ENCODE measurements at regions not wholly inside any gene's neighbourhood (a gene's known extent, or its start where the extent isn't known, plus 50 kb on each side); places are given as distances from the start of the nearest gene placed in this dataset.

GRCh38 chr3:159859424-159859823, 129.2 kb upstream of the IL12A start:
- Histone ChIP-seq H3K9me3 (ENCODE audit: low read depth, low read length) (no peaks in the 10 kb centered on the region), H3K4me1 (ENCODE audit: insufficient read depth, low read length) (peaks cover 23% of the 10 kb centered on the region), H3K27me3 (ENCODE audit: insufficient read depth, low read length) (no peaks in the 10 kb centered on the region), H3K4me3 (ENCODE audit: low read length) (no peak overlapping the region)

GRCh38 chr3:159859836-159860235, 128.8 kb upstream of the IL12A start:
- no peak overlapping the region for H3K4me3 ChIP-seq (ENCODE audit: low read length)
- H3K9me3 ChIP-seq (ENCODE audit: low read depth, low read length), result no peaks in the 10 kb centered on the region
- no peaks in the 10 kb centered on the region for H3K27me3 ChIP-seq (ENCODE audit: insufficient read depth, low read length)
- H3K4me1 ChIP-seq (ENCODE audit: insufficient read depth, low read length), result peaks cover 23% of the 10 kb centered on the region

- Histone ChIP-seq H3K9me3 (ENCODE audit: low read depth, low read length) (no peaks in the 10 kb centered on the region), H3K27me3 (ENCODE audit: insufficient read depth, low read length) (no peaks in the 10 kb centered on the region), H3K4me1 (ENCODE audit: insufficient read depth, low read length) (peaks cover 23% of the 10 kb centered on the region), H3K4me3 (ENCODE audit: low read length) (no peak overlapping the region)
Observed at GRCh38 chr3:159860269-159861116, 128.1 kb upstream of the IL12A start.

- Histone ChIP-seq H3K4me3 (ENCODE audit: low read length) (no peak overlapping the region), H3K9me3 (ENCODE audit: low read depth, low read length) (no peaks in the 10 kb centered on the region), H3K4me1 (ENCODE audit: insufficient read depth, low read length) (peaks cover 22% of the 10 kb centered on the region), H3K27me3 (ENCODE audit: insufficient read depth, low read length) (no peaks in the 10 kb centered on the region)
Observed at GRCh38 chr3:159861369-159861987, 127.2 kb upstream of the IL12A start.

- Histone ChIP-seq H3K4me1 (ENCODE audit: insufficient read depth, low read length) (peaks cover 15% of the 10 kb centered on the region), H3K27me3 (ENCODE audit: insufficient read depth, low read length) (no peaks in the 10 kb centered on the region), H3K9me3 (ENCODE audit: low read depth, low read length) (no peaks in the 10 kb centered on the region), H3K4me3 (ENCODE audit: low read length) (no peak overlapping the region)
Observed at GRCh38 chr3:159865041-159865579, 123.5 kb upstream of the IL12A start.

GRCh38 chr3:159866201-159866746, 122.4 kb upstream of the IL12A start:
- no peaks in the 10 kb centered on the region for H3K27me3 ChIP-seq (ENCODE audit: insufficient read depth, low read length)
- no peaks in the 10 kb centered on the region for H3K9me3 ChIP-seq (ENCODE audit: low read depth, low read length)
- no peak overlapping the region for H3K4me3 ChIP-seq (ENCODE audit: low read length)
- H3K4me1 ChIP-seq (ENCODE audit: insufficient read depth, low read length), result peaks cover 5% of the 10 kb centered on the region

- no peak overlapping the region for H3K4me3 ChIP-seq (ENCODE audit: low read length)
- no peaks in the 10 kb centered on the region for H3K4me1 ChIP-seq (ENCODE audit: insufficient read depth, low read length)
- H3K9me3 ChIP-seq (ENCODE audit: low read depth, low read length), result no peaks in the 10 kb centered on the region
Observed at GRCh38 chr3:159867372-159867771, 121.3 kb upstream of the IL12A start.

GRCh38 chr3:159870723-159871122, 117.9 kb upstream of the IL12A start:
- H3K4me3 ChIP-seq (ENCODE audit: low read length), result no peak overlapping the region
- no peaks in the 10 kb centered on the region for H3K4me1 ChIP-seq (ENCODE audit: insufficient read depth, low read length)
- no peaks in the 10 kb centered on the region for H3K9me3 ChIP-seq (ENCODE audit: low read depth, low read length)

More at GRCh38 chr3:159867372-159867771, 121.3 kb upstream of the IL12A start:
- H3K27me3 ChIP-seq (ENCODE audit: insufficient read depth, low read length), result no peaks in the 10 kb centered on the region

GRCh38 chr3:159872374-159873109, 116.1 kb upstream of the IL12A start:
- H3K4me3 ChIP-seq (ENCODE audit: low read length), result no peak overlapping the region
- no peaks in the 10 kb centered on the region for H3K27me3 ChIP-seq (ENCODE audit: insufficient read depth, low read length)
- H3K4me1 ChIP-seq (ENCODE audit: insufficient read depth, low read length), result no peaks in the 10 kb centered on the region
- no peaks in the 10 kb centered on the region for H3K9me3 ChIP-seq (ENCODE audit: low read depth, low read length)

More at GRCh38 chr3:159870723-159871122, 117.9 kb upstream of the IL12A start:
- no peaks in the 10 kb centered on the region for H3K27me3 ChIP-seq (ENCODE audit: insufficient read depth, low read length)

GRCh38 chr3:159875116-159875515, 113.5 kb upstream of the IL12A start:
- no peaks in the 10 kb centered on the region for H3K9me3 ChIP-seq (ENCODE audit: low read depth, low read length)
- H3K27me3 ChIP-seq (ENCODE audit: insufficient read depth, low read length), result no peaks in the 10 kb centered on the region
- H3K4me1 ChIP-seq (ENCODE audit: insufficient read depth, low read length), result no peaks in the 10 kb centered on the region
- H3K4me3 ChIP-seq (ENCODE audit: low read length), result no peak overlapping the region

GRCh38 chr3:159877924-159878323, 110.7 kb upstream of the IL12A start:
- H3K4me3 ChIP-seq (ENCODE audit: low read length), result no peak overlapping the region
- no peaks in the 10 kb centered on the region for H3K4me1 ChIP-seq (ENCODE audit: insufficient read depth, low read length)
- no peaks in the 10 kb centered on the region for H3K27me3 ChIP-seq (ENCODE audit: insufficient read depth, low read length)
- H3K9me3 ChIP-seq (ENCODE audit: low read depth, low read length), result no peaks in the 10 kb centered on the region

- no peaks in the 10 kb centered on the region for H3K9me3 ChIP-seq (ENCODE audit: low read depth, low read length)
- no peak overlapping the region for H3K4me3 ChIP-seq (ENCODE audit: low read length)
- no peaks in the 10 kb centered on the region for H3K4me1 ChIP-seq (ENCODE audit: insufficient read depth, low read length)
Observed at GRCh38 chr3:159879146-159879545, 109.5 kb upstream of the IL12A start.

GRCh38 chr3:159879598-159879997, 109.0 kb upstream of the IL12A start:
- H3K9me3 ChIP-seq (ENCODE audit: low read depth, low read length), result no peaks in the 10 kb centered on the region
- no peak overlapping the region for H3K4me3 ChIP-seq (ENCODE audit: low read length)

More at GRCh38 chr3:159879146-159879545, 109.5 kb upstream of the IL12A start:
- H3K27me3 ChIP-seq (ENCODE audit: insufficient read depth, low read length), result no peaks in the 10 kb centered on the region

GRCh38 chr3:159881208-159881607, 107.4 kb upstream of the IL12A start:
- Histone ChIP-seq H3K4me3 (ENCODE audit: low read length) (no peak overlapping the region), H3K9me3 (ENCODE audit: low read depth, low read length) (no peaks in the 10 kb centered on the region), H3K4me1 (ENCODE audit: insufficient read depth, low read length) (no peaks in the 10 kb centered on the region), H3K27me3 (ENCODE audit: insufficient read depth, low read length) (no peaks in the 10 kb centered on the region)

More at GRCh38 chr3:159879598-159879997, 109.0 kb upstream of the IL12A start:
- no peaks in the 10 kb centered on the region for H3K27me3 ChIP-seq (ENCODE audit: insufficient read depth, low read length)
- H3K4me1 ChIP-seq (ENCODE audit: insufficient read depth, low read length), result no peaks in the 10 kb centered on the region
